Gastrocnemius medialis (tissue), 4 donors: ENCODE measurements at regions not wholly inside any gene's neighbourhood (a gene's known extent, or its start where the extent isn't known, plus 50 kb on each side); places are given as distances from the start of the nearest gene placed in this dataset.
"Not testable (repeated sequence)": the region's sequence is repeated elsewhere in the genome, so short reads cannot be mapped to it uniquely, and the experiment has no call there.

Experiments
- ATAC-seq, 2 donors: fragments of 150-250 bp; one replicate each; pipeline ENCODE4 v1.9.1; 2016
- DNase-seq, 2 donors: peaks; one replicate each; pipeline ENCODE4 v3.0.0-alpha.2; 2019
- H3K27ac ChIP-seq, 4 donors: fragments of 200-600 bp; sonication (generic); 1 replicate in 1 of 4; 2 replicates in 3 of 4; pipeline ENCODE4 v1.5.1; 2016 to 2018; ENCODE audit warnings: mild to moderate bottlenecking in 2 of 4, moderate library complexity in 1 of 4
- H3K27me3 ChIP-seq, 3 donors: fragments of 200-600 bp; sonication (generic) in 2 of 3; 1 replicate in 1 of 3; 2 replicates in 2 of 3; pipeline versions ENCODE4 v1.5.1 to v1.6.0; 2016 to 2019; ENCODE audit warnings: mild to moderate bottlenecking in 1 of 3, moderate library complexity in 1 of 3
- H3K36me3 ChIP-seq, 2 donors: fragments of 200-600 bp; sonication (generic) in 1 of 2; one replicate each; pipeline ENCODE4 v1.5.1; 2017 to 2018
- H3K4me1 ChIP-seq, 2 donors: fragments of 200-600 bp; sonication (generic) in 1 of 2; one replicate each; pipeline ENCODE4 v1.5.1; 2016 to 2017; ENCODE audit warnings: mild to moderate bottlenecking in 2 of 2
- H3K4me3 ChIP-seq, 4 donors: fragments of 200-600 bp; sonication (generic) in 3 of 4; 1 replicate in 1 of 4; 2 replicates in 3 of 4; pipeline ENCODE4 v1.5.1; 2016 to 2019; ENCODE audit warnings: mild to moderate bottlenecking in 2 of 4
- H3K9me3 ChIP-seq, 3 donors: fragments of 200-600 bp; sonication (generic) in 2 of 3; 1 replicate in 1 of 3; 2 replicates in 2 of 3; pipeline ENCODE4 v1.5.1; 2016 to 2019
- CTCF ChIP-seq, 5 experiments: fragments of 450-650 bp in 3 of 5; fragments of 200-600 bp in 2 of 5; sonication (generic) in 2 of 5; IDR thresholded peaks in 4 of 5; conservative IDR thresholded peaks in 1 of 5; 1 replicate in 4 of 5; 2 replicates in 1 of 5; pipeline ENCODE4 v1.5.1; 2016 to 2019; ENCODE audit warnings: antibody characterized with exemption in 5 of 5, mild to moderate bottlenecking in 3 of 5, moderate library complexity in 3 of 5
- POLR2A ChIP-seq, 2 donors: fragments of 450-650 bp; IDR thresholded peaks; one replicate each; pipeline ENCODE4 v1.6.1; 2017; ENCODE audit warnings: antibody characterized with exemption in 2 of 2, mild to moderate bottlenecking in 2 of 2, moderate library complexity in 2 of 2
- in situ Hi-C, 4 donors: fragments of 200-750 bp; cut with MboI; loops; one replicate each; pipeline versions ENCODE4 v1.15.0 to v1.8.0; 2017; ENCODE audit warnings: low sequenced_read_pairs in 4 of 4
- intact Hi-C: fragments of 100-400 bp; cut with DNase I; formaldehyde crosslinking; loops from one replicate; pipeline ENCODE4 v1.15.1; 2023; ENCODE audit warnings: low total_unique reads

GRCh38 chr4:81314196-81314896 is 99.3 kb upstream of the PRKG2 start:
- Histone ChIP-seq H3K27ac (no peak overlapping the region), H3K9me3 (no peaks in the 10 kb centered on the region), H3K36me3 (no peaks in the 10 kb centered on the region), H3K4me1 (no peaks in the 10 kb centered on the region), H3K4me3 (no peak overlapping the region), H3K27me3 (no peaks in the 10 kb centered on the region)
- DNase-seq (no peak), ATAC-seq (no peak)
- in situ Hi-C loops, result no loop called here
- TF ChIP-seq CTCF (IDR thresholded peaks at IDR 0.05 in 4 of 5, conservative IDR thresholded peaks at IDR 0.05 in 1 of 5) (no peak), POLR2A (IDR thresholded peaks at IDR 0.05) (no peak)
- intact Hi-C loops, result no loop called here

DNA sequence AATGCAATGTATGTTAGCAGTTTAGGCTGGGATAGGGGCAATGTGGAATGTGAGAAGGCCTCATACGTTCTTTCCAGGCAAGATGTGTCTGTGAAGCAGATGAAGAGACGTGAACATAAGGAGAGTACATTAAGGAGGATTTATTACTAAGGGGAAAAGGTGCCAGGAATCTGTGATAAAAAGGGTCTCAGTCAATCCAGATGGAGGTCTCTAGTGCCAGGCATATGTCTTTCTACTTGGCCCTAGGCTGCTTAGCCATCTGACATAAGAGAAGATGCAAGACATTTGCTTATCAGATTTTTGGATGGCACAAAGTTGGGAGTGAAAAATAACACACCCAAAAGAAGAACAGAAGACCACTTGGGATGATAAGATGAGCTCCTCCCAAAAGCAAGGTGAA is 93.0 kb upstream of the PRKG2 start:
- no peaks in the 10 kb centered on the region for H3K4me1 ChIP-seq
- H3K27me3 ChIP-seq, result no peaks in the 10 kb centered on the region
- TF ChIP-seq POLR2A (IDR thresholded peaks at IDR 0.05) (no peak), CTCF (IDR thresholded peaks at IDR 0.05 in 4 of 5, conservative IDR thresholded peaks at IDR 0.05 in 1 of 5) (no peak)
- H3K4me3 ChIP-seq, result no peak overlapping the region
- H3K9me3 ChIP-seq, result no peaks in the 10 kb centered on the region
- no peak for ATAC-seq
- in situ Hi-C loops, result no loop called here
- intact Hi-C loops, result no loop called here
- no peak for DNase-seq
- H3K36me3 ChIP-seq, result no peaks in the 10 kb centered on the region
- no peak overlapping the region for H3K27ac ChIP-seq

DNA sequence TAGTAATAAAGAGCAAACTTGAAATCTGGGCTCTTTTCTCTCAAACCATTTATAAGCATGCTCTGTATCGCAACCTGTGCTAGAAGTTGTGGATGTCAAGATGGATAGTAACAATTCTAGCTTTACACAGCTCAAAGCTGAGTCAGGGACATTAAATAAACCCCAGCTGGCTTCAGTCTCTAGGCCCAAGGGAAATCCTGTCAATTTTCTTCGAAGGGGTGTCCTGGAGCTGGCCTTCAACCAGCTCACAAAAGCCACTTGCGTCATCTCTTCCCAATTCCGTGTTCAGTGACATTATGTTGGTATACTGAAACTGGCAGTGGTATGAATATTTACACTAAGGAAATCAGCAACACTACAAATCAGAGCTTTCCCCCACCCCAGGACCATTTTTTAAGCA is 89.8 kb upstream of the PRKG2 start:
- H3K4me3 ChIP-seq, result no peak overlapping the region
- DNase-seq (no peak), ATAC-seq (no peak)
- no peak for TF ChIP-seq POLR2A (IDR thresholded peaks at IDR 0.05)
- TF ChIP-seq CTCF (IDR thresholded peaks at IDR 0.05 in 4 of 5, conservative IDR thresholded peaks at IDR 0.05 in 1 of 5), result no peak
- H3K27me3 ChIP-seq, result no peaks in the 10 kb centered on the region
- H3K4me1 ChIP-seq, result no peaks in the 10 kb centered on the region
- in situ Hi-C loops (no loop called here), intact Hi-C loops (no loop called here)
- no peaks in the 10 kb centered on the region for H3K9me3 ChIP-seq
- H3K27ac ChIP-seq, result no peak overlapping the region
- H3K36me3 ChIP-seq, result no peaks in the 10 kb centered on the region

DNA sequence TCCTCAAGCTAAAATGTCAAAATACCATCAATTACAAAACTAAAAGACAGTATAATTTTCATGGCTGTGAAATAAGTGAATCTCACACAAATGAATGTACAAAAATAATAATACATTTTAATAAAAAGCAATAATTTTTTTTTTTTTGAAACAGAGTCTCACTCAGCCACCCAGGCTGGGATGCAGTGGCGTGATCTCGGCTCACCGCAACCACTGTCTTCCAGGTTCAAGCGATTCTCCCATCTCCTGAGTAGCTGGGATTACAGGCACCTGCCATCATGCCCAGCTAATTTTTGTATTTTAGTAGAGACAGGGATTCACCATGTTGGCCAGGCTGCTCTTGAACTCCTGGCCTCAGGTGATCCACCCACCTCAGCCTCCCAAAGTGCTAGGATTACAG is 85.3 kb upstream of the PRKG2 start:
- DNase-seq, H3K36me3 ChIP-seq, ATAC-seq, H3K9me3 ChIP-seq, in situ Hi-C loops, H3K27ac ChIP-seq, H3K4me1 ChIP-seq, H3K4me3 ChIP-seq, intact Hi-C loops, H3K27me3 ChIP-seq: not testable (repeated sequence)

GRCh38 chr4:81290813-81291212 is 75.8 kb upstream of the PRKG2 start:
- H3K27me3 ChIP-seq, result no peaks in the 10 kb centered on the region
- no peaks in the 10 kb centered on the region for H3K4me1 ChIP-seq
- H3K36me3 ChIP-seq, result no peaks in the 10 kb centered on the region
- no peak for ATAC-seq
- H3K27ac ChIP-seq, result no peak overlapping the region
- in situ Hi-C loops (no loop called here), intact Hi-C loops (no loop called here)
- H3K4me3 ChIP-seq, result no peak overlapping the region
- no peaks in the 10 kb centered on the region for H3K9me3 ChIP-seq
- DNase-seq, result no peak
- no peak for TF ChIP-seq CTCF (IDR thresholded peaks at IDR 0.05 in 4 of 5, conservative IDR thresholded peaks at IDR 0.05 in 1 of 5)
- no peak for TF ChIP-seq POLR2A (IDR thresholded peaks at IDR 0.05)
